Stimulated activated naive CD8-positive, alpha-beta T cell treated with anti-CD3 and anti-CD28 coated beads, Interleukin-15, Interleukin-2, amounts not matched to agents 100 U/mL and 50 U/mL, for 24 hours (primary cell): ENCODE measurements at regions not wholly inside any gene's neighbourhood (a gene's known extent, or its start where the extent isn't known, plus 50 kb on each side); places are given as distances from the start of the nearest gene placed in this dataset.
A peak's percentile ranks its signal among the peaks of the same experiment; 100 is the strongest.

Experiments
- ATAC-seq: fragments of 150-1000 bp; cut with Tn5 transposase; one replicate; pipeline ENCODE4 v1.10.0; 2021
- DNase-seq: peaks from one replicate; pipeline ENCODE4 v3.0.0; 2021

DNA sequence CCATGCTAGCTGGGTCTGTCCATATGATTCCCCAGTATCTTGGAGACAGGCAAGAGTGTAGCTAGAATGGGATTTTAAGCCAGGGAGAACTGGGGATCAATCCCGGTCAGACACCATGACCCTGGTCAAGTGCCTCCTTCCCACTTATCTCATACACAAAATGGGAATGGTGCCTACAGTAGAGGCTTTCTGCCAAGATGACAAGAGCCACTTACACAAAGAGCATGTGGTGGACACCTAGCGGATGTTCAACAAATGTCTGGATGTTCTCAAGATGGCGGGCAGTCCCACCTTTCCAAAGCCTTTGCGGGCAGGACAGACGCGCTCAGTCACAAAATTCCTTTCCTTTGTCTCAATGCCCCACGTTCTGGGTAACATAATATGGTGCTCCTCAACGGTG lies 57.3 kb downstream of the MAF start:
- DNase-seq (no peak), ATAC-seq (no peak)

DNA sequence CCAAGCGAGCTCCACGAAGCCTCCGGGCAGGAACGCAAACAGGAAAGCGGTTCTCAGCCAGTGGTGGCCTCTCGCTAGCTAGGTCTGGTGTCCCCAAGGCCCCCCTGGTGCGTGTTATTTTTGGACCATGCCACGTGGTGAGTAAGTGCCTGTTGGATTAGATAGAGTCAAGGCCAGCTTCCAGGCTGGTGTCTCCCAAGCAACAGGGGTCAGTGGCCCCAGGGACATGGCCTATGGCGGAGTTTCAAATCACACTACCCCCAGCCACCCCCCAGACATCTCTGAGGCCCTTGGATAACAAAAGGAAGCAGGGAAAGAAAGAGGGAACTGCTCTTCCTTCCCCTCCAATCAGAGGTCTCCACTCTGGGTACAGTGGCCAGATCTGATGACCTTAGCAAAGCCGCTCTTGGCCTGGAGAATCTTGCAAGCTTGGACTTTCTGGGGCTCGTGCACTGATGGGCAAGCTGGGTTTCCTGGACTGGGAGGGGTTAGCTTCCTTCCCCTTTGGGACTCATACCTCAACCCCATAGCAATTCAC lies 58.2 kb downstream of the MAF start:
- ATAC-seq (no peak), DNase-seq (no peak)

DNA sequence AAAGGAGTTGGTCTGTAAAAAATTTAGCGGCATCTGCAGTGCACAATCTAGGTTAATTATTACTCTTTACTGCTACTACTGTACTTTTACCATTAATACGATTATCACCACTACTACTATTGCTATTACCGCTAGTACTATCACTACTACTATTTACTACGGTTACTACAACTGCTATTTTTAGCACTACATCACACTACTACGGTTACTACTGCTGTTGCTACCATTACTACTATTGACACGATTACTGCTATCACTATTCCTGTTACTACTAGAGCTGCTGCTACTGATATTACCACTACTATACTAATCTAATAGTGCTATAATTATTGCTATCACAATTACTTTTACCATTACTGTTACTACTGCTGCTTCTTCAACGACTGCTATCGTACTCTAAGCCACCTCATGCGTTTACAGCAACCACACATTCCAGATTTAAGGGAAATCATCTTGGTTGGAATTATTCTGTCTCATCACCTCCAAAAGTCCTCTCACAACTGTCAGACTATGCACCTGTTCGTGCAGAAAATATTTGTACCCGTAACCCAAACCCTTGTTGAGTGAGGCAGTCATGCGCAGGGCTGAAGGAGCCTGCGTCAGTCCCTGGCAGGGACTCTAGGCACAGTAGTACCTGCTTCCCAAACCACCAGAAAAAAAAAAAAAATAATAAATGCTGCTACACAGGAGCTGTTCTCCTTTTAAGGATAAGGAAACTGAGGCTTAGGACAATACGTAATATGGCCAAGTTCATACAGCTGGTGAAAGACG lies 59.5 kb downstream of the MAF start:
- no peak for ATAC-seq
- DNase-seq: no peak

DNA sequence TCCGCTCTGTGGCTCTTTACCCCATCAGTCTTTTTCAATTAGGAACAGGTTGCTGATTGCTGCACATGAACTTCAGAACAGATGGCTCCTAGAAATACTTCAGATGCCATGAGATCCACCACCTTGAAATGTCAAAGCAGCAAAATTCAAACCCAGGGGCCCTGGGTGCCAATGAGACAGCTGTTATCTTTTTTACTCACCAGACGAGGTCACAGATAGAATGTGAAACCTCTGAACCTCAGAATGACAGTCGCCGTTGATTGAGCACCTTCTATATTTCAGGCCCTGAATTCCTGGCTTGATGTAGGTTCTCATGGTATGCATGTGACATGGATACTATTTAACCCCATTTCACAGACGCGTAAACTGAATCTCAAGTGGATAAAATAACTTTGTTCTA lies 63.0 kb downstream of the MAF start:
- no peak for ATAC-seq
- no peak for DNase-seq

DNA sequence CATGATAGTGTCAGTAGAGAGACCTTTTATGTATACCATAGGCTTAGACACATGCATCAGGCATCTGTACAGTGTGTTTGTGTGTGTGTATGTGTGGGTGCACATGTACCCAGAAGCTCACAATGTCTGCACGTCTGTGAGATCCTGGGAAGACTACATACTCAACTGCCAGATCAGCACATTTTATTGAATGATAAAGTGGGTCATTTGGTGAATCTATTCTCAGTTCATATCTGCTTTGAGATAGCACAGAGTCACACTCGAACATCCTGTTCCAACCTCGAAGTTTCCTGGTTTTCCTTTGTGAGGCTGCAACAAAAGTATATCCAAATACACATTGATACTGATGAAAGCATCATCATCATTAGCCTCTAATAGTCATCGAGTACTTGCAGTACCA lies 63.6 kb downstream of the MAF start:
- ATAC-seq (no peak), DNase-seq (no peak)

DNA sequence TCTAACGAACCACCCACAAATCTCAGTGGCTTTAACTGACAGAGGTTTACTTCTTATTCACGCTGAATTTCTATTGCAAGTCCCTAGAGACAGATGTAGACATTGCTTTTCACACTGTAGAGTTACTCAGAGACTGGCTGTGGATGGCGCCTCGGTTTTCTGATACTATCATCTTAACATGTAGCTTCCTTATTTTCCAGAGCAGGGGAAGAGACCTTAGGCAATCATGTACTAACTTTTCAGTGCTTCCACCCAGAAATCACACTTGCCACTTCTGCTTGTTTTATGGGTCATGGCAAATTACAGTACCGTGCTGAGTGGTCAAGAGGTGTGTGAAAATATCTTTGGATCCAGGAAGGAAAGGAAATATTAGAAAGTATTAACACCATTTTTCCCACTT lies 65.4 kb downstream of the MAF start:
- ATAC-seq: no peak
- DNase-seq: no peak

DNA sequence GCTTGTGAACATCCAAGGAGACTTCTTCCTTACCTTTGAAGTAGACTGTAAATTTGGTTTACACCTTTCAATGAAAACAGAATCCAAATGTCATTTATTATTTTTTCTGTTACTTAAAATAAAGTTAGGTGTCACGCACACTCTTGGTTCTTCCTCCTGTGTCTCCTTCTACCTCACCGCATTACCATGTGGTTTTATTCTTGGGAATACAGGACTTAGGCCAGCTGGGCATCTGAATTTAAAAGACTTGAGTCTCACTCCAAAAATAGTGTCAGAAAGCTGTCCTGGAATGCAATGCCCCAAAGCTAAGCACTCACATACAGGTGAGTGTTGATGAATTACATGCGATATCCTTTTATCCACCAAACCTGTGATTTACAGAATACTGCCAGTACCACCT lies 66.4 kb downstream of the MAF start:
- ATAC-seq (no peak), DNase-seq (no peak)

DNA sequence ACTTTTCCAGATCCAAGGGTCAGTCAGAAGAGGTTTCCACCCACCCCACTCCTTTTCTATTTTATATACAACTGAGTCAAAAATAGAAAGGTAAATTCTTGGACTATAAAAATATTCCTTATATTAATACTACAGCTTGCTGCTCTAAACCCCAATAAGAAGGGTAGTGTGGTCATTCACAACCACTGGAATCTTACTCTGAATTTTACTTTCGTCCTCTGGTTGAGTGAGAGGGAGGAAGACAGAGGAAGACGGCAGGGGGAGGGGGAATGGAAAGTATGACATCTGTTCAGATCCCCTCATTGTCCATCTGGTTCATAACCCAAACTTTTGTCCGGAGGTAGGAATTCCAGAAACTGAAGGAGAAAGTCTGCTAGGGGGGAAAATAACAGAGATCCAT lies 67.2 kb downstream of the MAF start:
- ATAC-seq (no peak), DNase-seq (no peak)

DNA sequence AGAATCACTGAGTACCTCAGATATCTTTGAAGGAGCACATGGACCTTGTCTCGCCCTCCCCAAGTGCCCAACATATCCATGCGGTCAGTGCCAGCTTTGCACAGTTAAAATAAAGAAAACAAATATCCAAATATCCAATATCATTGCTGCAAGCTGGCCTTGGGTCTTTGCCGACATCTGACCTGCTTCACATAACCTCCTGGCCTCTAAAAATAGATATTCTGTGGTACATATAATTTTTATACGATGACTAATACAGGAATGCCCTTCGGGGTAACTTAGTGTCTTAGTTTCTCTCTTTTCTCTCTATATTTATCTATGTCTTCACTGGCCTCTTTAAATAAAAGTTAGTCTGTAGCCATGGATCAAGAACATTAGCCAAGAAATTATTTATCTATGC lies 67.8 kb downstream of the MAF start:
- DNase-seq (no peak), ATAC-seq (no peak)

DNA sequence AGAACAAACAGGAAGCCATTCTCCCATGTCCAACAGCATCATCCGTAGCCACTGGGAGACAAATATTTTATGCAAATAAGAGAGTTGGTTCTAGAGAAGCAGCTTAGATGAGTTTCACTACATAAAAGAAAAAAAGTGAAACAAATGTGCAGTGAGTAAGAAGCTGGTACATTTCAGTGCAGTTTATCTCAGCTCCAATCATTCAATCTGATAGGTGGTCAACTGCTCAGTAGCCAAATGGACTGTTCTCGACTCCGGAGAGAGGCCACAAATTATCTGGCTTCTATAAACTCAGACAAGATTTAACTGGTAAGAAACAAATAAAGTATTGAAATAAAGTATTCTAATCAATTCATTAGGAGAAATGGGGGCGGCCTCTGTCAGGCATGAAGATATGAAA lies 68.3 kb downstream of the MAF start:
- DNase-seq: no peak
- no peak for ATAC-seq

DNA sequence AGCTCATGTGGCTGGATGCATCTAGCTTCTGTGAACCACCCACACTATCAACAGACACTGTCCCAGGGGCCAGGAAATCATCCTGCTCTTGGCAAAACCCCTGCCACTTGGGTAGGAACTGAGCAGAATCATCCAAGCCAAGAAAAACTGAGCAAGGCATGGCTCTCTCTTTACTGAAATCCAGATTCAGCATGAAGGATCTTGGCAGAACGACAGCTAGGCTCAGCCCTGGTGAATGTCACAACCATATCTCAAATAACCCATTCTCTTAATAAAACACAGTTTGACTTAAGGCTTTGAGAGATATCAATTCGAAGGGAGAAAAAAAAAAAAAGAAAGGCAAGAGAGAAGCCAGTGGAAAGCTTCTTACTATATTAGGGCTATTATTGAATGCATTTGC lies 72.2 kb downstream of the MAF start:
- no peak for ATAC-seq

DNA sequence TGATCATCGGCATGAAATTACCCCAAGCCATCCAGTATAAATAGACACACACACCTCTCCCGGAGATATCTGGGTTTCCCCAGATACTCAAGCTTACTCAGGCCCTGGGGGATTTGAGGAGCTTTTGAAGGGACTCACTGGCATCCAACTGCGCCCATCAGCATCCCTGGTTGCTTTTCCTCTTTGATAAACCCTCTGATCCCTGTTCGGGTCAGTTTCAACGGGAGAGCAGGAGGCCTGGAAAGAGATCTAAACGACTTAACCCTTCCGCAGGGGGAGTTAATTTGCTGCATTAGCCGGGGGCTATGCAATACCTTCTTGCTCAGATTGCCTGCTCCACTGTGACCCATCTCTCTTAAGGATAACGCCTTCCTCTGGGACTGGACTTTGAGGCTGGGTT lies 76.6 kb downstream of the MAF start:
- DNase-seq (no peak), ATAC-seq (no peak)

More for the DNA sequence above, 72.2 kb downstream of the MAF start:
- DNase-seq: no peak

DNA sequence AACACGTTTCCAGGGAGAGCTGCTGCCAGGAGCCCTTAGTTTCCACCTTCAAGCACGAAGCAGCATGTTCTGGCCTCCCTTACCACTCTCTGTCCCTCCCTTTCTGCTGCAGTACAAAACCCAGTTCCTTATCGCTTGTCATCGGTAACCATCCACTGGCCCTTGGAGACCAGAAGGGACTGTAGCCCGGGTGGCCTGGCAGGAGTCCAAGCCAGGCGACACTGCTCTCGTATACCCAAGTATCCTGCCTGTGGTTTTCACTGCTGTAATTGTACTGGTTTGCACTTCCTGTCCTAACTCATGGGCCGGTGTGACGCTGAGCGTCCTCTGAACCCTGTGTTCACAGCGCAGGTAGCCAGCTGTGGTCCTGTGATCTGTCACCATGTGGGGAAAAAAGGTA lies 81.1 kb downstream of the MAF start:
- DNase-seq (no peak), ATAC-seq (peak; percentile 49)

DNA sequence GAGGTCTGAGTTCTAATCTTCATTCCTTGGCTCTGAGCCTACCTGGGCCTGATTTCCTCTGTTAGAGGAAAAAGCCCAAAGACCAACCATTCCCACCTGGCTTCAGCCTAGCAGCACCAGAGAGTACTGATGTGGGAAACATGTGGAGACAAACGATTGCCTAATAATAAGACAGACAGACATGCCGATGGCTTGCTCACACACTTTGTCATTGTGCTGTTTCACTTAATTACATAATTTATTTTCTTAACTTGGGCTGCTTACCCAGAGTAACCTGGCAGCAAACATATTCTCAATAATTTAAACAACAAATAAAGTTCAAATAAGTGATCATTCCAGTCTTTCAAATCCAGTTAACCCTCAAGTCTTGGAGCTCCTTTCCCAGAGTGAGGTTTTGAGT lies 83.4 kb downstream of the MAF start:
- no peak for DNase-seq
- ATAC-seq: no peak

DNA sequence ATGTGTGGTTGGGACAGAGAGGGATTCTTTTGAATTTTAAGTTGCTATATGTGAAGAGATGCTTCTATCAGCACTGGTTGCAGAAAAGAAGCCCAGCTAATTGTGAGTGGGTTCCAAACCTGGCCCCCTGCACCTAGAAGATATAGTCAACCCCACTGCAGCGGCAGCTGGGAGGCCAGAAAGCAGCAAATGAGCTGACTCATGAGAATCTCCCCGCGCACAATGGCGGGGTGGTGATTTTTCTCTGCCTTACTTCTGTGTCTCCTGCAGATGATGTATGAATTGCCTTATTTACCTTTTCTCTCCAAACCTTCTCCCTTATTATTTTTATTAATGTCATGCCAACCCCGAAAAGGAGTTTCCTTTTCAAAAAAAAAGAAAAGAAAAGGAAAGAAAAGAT lies 89.7 kb downstream of the MAF start:
- ATAC-seq (no peak), DNase-seq (no peak)

DNA sequence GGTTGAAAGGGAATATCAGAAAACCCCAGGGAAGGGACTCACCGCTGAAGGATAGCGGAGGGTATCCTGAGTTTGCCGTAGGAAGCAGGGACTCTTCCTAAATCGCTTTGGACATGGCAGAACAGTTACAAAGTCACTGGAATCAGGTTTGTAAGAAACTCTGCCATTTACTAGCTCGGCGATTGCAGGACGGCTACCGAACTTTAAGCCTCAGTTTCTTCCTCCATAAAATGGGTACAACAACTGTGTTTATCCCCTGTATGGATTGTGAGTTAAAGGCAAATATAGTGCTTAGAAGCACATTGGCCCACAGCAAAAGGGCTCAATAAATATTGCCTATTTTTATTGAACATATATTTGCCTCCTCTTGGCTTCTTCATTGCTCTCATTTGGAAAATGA lies 90.6 kb downstream of the MAF start:
- DNase-seq (no peak), ATAC-seq (no peak)

DNA sequence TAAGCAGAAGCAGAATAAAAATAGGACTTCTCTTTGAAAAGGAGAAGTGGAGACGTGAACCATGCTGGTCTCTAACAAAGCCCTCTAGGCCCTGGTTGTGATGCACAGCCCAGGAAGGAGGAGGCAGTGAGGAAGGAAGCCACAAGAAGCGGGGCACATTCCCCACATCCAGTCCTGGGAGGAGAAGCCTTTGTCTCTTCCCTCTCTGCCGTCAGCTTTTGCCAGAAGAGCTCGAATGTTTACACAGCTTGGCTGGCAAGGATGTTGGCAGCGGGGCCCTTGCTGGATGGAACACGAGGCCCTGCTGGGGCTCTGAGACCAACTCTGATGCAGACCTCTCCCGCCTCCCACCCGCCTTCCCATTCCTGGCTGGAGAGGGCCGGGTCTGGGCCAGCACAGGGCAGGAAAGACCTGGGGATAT lies 91.3 kb downstream of the MAF start:
- no peak for ATAC-seq
- DNase-seq: no peak

DNA sequence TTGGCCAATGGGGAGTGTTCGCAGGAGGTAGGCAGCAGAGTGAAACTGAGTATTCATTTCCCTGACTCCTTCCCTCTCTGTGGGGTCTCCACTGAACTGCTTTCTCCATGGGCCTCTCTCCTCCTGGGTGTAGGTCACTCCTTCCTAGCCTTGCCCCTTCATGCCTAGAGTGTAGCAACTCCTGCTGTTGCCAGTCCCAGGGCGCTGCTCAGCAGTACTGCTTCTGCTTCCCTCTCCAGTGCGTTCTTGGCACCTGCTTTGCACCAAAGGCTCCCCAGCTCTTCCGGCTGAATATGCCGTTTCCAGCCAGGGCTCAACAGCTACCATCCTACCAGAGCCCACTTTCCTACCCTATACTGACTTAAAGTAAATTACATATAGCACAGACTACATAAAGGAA lies 92.2 kb downstream of the MAF start:
- DNase-seq (no peak), ATAC-seq (no peak)

DNA sequence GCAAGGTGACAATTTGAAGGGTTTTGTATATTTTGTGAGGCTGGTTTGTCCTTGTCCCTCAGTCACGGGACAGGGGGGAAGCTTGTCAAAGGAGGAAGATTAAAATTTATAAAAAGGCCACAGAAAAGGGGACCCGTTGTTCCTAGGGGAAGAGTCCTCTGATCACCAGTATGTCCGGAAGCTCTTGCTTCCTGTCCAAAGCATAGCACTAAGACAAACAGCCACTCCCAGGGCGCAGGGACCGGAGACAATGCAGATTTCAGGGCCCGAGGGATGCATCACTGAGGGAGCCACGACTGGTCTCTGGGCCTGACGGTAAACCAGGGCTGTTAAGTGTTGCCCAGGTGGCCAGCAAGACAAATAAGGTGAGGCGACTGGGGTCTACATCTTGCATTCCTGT lies 95.2 kb downstream of the MAF start:
- no peak for DNase-seq

DNA sequence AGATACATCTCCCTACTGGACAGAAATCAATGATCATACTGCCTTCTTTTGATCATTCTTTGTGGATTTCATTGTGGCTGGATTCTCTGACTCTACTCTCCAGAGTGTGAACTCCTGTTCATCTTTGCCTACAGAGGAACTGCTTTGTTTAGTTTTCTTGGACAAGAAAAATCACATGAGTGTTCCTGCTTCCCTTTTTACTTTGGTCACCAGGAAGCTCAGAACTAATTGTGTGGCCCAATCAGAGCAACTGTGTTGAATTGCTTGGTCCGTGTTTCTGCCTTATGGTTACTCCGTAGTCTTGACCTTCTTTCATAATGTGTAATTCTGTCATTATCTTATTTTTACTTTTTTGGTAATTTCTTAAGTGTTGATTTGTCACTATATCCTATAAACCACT lies 97.0 kb downstream of the MAF start:
- no peak for ATAC-seq

More for the DNA sequence above, 95.2 kb downstream of the MAF start:
- no peak for ATAC-seq

DNA sequence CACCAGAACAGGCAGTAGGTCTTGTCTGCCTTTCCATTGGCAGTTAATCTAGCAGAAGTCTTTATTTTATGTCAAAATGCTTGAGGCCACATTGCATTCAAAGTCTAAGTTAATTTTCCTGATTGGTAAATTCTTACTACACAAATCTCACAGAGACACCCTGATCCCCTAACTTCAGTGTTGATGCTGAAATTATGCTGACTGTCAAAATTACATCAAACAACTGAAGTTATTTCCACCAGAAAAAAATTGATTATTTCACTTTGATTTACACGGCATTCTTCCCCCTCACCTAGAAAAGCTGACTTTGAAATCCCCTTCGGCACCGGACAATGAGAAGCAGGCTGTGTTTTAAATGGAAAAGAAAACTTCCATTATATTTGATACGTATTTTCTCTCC lies 99.1 kb downstream of the MAF start:
- ATAC-seq (no peak), DNase-seq (no peak)

More for the DNA sequence above, 97.0 kb downstream of the MAF start:
- DNase-seq: no peak

DNA sequence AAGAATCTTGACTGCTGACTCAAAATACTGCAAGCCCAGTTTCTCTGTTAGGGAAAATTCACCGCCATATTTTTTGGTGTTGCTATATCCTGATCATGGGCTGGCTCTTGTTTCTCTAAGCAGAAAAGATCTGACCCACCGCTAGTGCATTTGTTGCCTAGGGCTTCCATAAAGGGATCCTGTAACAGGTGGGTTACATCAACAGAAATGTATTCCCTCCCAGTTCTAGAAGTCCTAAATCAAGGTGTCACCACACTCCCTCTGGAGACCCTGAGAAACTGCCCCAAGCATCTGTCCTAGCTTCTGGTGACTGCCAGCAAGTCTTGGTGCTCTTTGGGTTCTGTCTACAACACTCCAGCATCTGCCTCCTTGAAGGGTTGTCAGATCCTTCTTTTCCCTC lies 99.7 kb downstream of the MAF start:
- DNase-seq (no peak), ATAC-seq (no peak)

DNA sequence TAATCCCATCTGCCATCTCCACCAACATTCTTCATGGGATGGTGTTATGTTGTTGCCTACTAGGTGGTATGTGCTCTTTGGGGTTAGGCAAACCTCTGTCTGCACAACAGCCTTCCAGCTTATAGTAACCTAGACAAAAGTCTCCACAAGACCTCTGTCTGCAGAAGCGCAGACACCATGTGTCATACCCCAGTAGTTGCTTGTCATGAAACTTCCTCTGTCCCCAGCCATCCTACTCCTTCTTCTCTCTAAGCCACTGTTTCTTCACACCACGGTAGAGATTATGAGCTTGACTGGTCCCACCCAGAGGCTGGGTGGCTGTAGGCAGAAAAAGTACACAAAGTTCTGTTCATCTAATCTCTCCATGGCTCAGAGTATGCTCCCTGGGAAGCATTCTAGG lies 100.3 kb downstream of the MAF start:
- DNase-seq (no peak), ATAC-seq (no peak)

DNA sequence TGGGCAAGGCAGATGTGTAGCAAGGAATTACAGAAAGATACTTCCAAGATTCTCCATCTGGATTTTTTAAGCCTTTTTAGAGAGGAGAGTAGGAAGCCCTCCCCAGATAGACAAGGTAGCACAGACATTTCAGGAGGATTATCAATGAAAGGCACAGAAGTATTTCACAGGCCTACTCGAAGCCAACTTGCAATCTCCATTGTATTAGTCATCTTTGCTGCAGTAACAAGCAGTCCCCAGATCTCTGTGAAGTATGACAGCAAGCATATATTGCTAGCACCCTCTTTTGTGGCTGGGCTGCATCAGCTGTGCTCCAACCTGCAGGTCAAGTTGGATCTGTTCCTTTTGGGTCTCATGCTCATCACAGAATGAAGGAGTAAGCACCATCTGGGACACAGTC lies 101.6 kb downstream of the MAF start:
- DNase-seq (no peak), ATAC-seq (no peak)
